Caco-2 (cell line): ENCODE measurements at regions not wholly inside any gene's neighbourhood (a gene's known extent, or its start where the extent isn't known, plus 50 kb on each side); places are given as distances from the start of the nearest gene placed in this dataset.

ENCODE experiments used
- BruUV-seq: library from RNA; stranded (reverse); fragments of 400-500 nt; replicated peaks from 2 replicates; lab custom pipeline; 2021; lab: Mats Ljungman, UMichigan
- CTCF ChIA-PET: fragments of 300-600 bp; sonication (Branson Sonifier 250); formaldehyde crosslinking; loops from one replicate; lab custom pipeline; 2022; ENCODE audit warnings: antibody characterized with exemption; lab: Charles Lee
- POLR2A ChIA-PET: fragments of 300-600 bp; sonication (Branson Sonifier 250); formaldehyde crosslinking; loops from one replicate; lab custom pipeline; 2022; ENCODE audit warnings: antibody characterized with exemption; lab: Charles Lee
- DNase-seq, 2 experiments: peaks; one replicate each; pipeline versions ENCODE4 v3.0.0 to v3.0.0-alpha.2; 2020 to 2022
- H3K27me3 ChIP-seq: replicated peaks from 2 replicates; pipeline ENCODE4 v1.6.0; 2011; ENCODE audit warnings: low read length; ENCODE audit not compliant: control insufficient read depth, insufficient read depth
- H3K36me3 ChIP-seq: 2 replicates; pipeline ENCODE4 v1.5.1; 2011; ENCODE audit warnings: low read length; ENCODE audit not compliant: control insufficient read depth, insufficient read depth
- H3K4me1 ChIP-seq: fragments of 250-450 bp; sonication (Bioruptor Pico); 2 replicates; pipeline ENCODE4 v1.5.1; 2020; ENCODE audit warnings: mild to moderate bottlenecking
- H3K4me3 ChIP-seq: 2 replicates; pipeline ENCODE4 v1.5.1; 2011; ENCODE audit warnings: low read depth, mild to moderate bottlenecking, control low read depth, low read length
- H3K9me3 ChIP-seq: fragments of 250-450 bp; sonication (Bioruptor Pico); 2 replicates; pipeline ENCODE4 v1.5.1; 2020; ENCODE audit warnings: mild to moderate bottlenecking, moderate library complexity
- H3K27ac Mint-ChIP-seq: one replicate; pipeline ENCODE4 v1.8.0; 2022; ENCODE audit warnings: mixed read lengths; ENCODE audit not compliant: unreplicated experiment
- H3K27me3 Mint-ChIP-seq: one replicate; pipeline ENCODE4 v1.8.0; 2022; ENCODE audit warnings: mixed read lengths; ENCODE audit not compliant: insufficient read depth, unreplicated experiment
- H3K36me3 Mint-ChIP-seq: one replicate; pipeline ENCODE4 v1.8.0; 2022; ENCODE audit warnings: mild to moderate bottlenecking, mixed read lengths; ENCODE audit not compliant: insufficient read depth, unreplicated experiment
- H3K4me1 Mint-ChIP-seq: one replicate; pipeline ENCODE4 v1.8.0; 2022; ENCODE audit warnings: low read depth, mixed read lengths; ENCODE audit not compliant: unreplicated experiment
- H3K4me3 Mint-ChIP-seq: one replicate; pipeline ENCODE4 v1.8.0; 2022; ENCODE audit warnings: mild to moderate bottlenecking, moderate library complexity, mixed read lengths; ENCODE audit not compliant: unreplicated experiment
- H3K9me3 Mint-ChIP-seq: one replicate; pipeline ENCODE4 v1.8.0; 2022; ENCODE audit warnings: mixed read lengths; ENCODE audit not compliant: unreplicated experiment
- CTCF ChIP-seq, 2 experiments: fragments of 200-600 bp in 1 of 2; IDR thresholded peaks; 1 replicate in 1 of 2; 2 replicates in 1 of 2; pipeline versions ENCODE4 v1.5.1 to v1.8.0; 2011 to 2022; ENCODE audit warnings: antibody characterized with exemption in 1 of 2, control low read depth in 1 of 2, inconsistent platforms in 1 of 2, low read depth in 1 of 2, low read length in 1 of 2, mild to moderate bottlenecking in 1 of 2, moderate library complexity in 1 of 2; ENCODE audit not compliant: insufficient read depth in 1 of 2, severe bottlenecking in 1 of 2, unreplicated experiment in 1 of 2
- intact Hi-C: fragments of 100-400 bp; cut with micrococcal nuclease; formaldehyde crosslinking; loops from one replicate; pipeline ENCODE4 v1.10.0; 2022; ENCODE audit not compliant: unreplicated experiment

GRCh38 chr15:92812271-92812670 lies 87.9 kb upstream of the CHD2 start:
- Mint-ChIP-seq H3K27ac (peak overlapping the region; percentile 96), H3K36me3 (peaks cover 29% of the 10 kb centered on the region), H3K4me1 (peaks cover 10% of the 10 kb centered on the region), H3K4me3 (peak overlapping the region; percentile 97), H3K9me3 (no peaks in the 10 kb centered on the region), H3K27me3 (no peaks in the 10 kb centered on the region)
- no TSS peak for BruUV-seq
- POLR2A ChIA-PET = interaction anchor here (1.0 to 4.8 kb wide), 3 partner anchors 8 to 70 kb away, joined by 7 to 103 read pairs (median 9); no protein-coding TSS in a partner anchor
- no peaks in the 10 kb centered on the region for H3K9me3 ChIP-seq
- H3K4me3 ChIP-seq = no peak overlapping the region
- H3K4me1 ChIP-seq = peaks cover 13% of the 10 kb centered on the region
- intact Hi-C loops = no loop called here
- DNase-seq = no peak
- CTCF ChIA-PET = interaction anchor here (0.6 to 1.0 kb wide), 2 partner anchors 8 to 70 kb away, joined by 3 to 6 read pairs; no protein-coding TSS in a partner anchor
- no peaks in the 10 kb centered on the region for H3K27me3 ChIP-seq
- H3K36me3 ChIP-seq = no peaks in the 10 kb centered on the region
- TF ChIP-seq CTCF (IDR thresholded peaks at IDR 0.05; ENCODE audit: insufficient read depth in 1 of 2, low read depth in 1 of 2, low read length in 1 of 2, severe bottlenecking in 1 of 2, unreplicated experiment in 1 of 2) = no peak

- no TSS peak for BruUV-seq
- peaks cover 11% of the 10 kb centered on the region for H3K4me1 Mint-ChIP-seq
- CTCF ChIA-PET = interaction anchor here (0.6 kb wide), 1 partner anchor 58 kb away, joined by 6 read pairs; no protein-coding TSS in a partner anchor
- H3K4me1 ChIP-seq = peaks cover 23% of the 10 kb centered on the region
- H3K9me3 ChIP-seq = no peaks in the 10 kb centered on the region
- no peak overlapping the region for H3K27ac Mint-ChIP-seq
- H3K9me3 Mint-ChIP-seq = no peaks in the 10 kb centered on the region
- POLR2A ChIA-PET = interaction anchor here (0.5 to 0.9 kb wide), 2 partner anchors 49 to 69 kb away, joined by 3 read pairs; no protein-coding TSS in a partner anchor
- no peaks in the 10 kb centered on the region for H3K36me3 ChIP-seq
- intact Hi-C loops = no loop called here
- no peaks in the 10 kb centered on the region for H3K27me3 Mint-ChIP-seq
- H3K4me3 Mint-ChIP-seq = no peak overlapping the region
- H3K36me3 Mint-ChIP-seq = peaks cover 22% of the 10 kb centered on the region
- TF ChIP-seq CTCF (IDR thresholded peaks at IDR 0.05; ENCODE audit: insufficient read depth in 1 of 2, low read depth in 1 of 2, low read length in 1 of 2, severe bottlenecking in 1 of 2, unreplicated experiment in 1 of 2) = no peak
- DNase-seq = no peak
- no peaks in the 10 kb centered on the region for H3K27me3 ChIP-seq
- H3K4me3 ChIP-seq = no peak overlapping the region
Observed at GRCh38 chr15:92813485-92813884, 86.6 kb upstream of the CHD2 start.

GRCh38 chr15:92817339-92817886 lies 82.7 kb upstream of the CHD2 start:
- intact Hi-C loops = no loop called here
- H3K36me3 Mint-ChIP-seq = peaks cover 15% of the 10 kb centered on the region
- CTCF ChIA-PET = interaction anchor here (0.7 to 1.0 kb wide), 3 partner anchors 65 to 121 kb away, joined by 3 read pairs; partner anchors contain the start of gene CHD2
- H3K4me1 Mint-ChIP-seq = peaks cover 15% of the 10 kb centered on the region
- Histone ChIP-seq H3K4me1 (peaks cover 35% of the 10 kb centered on the region), H3K4me3 (no peak overlapping the region), H3K27me3 (no peaks in the 10 kb centered on the region), H3K36me3 (no peaks in the 10 kb centered on the region), H3K9me3 (no peaks in the 10 kb centered on the region)
- peak overlapping the region; percentile 53 for H3K4me3 Mint-ChIP-seq
- POLR2A ChIA-PET = interaction anchor here (0.9 to 1.5 kb wide), 5 partner anchors 9 to 86 kb away, joined by 3 to 20 read pairs (median 4); partner anchors contain the start of gene CHD2
- no TSS peak for BruUV-seq
- DNase-seq = no peak
- TF ChIP-seq CTCF (IDR thresholded peaks at IDR 0.05; ENCODE audit: insufficient read depth in 1 of 2, low read depth in 1 of 2, low read length in 1 of 2, severe bottlenecking in 1 of 2, unreplicated experiment in 1 of 2) = no peak
- peak overlapping the region; percentile 72 for H3K27ac Mint-ChIP-seq
- no peaks in the 10 kb centered on the region for H3K9me3 Mint-ChIP-seq
- no peaks in the 10 kb centered on the region for H3K27me3 Mint-ChIP-seq
